Muscle of arm (tissue), 1 donor: ENCODE measurements at regions not wholly inside any gene's neighbourhood (a gene's known extent, or its start where the extent isn't known, plus 50 kb on each side); places are given as distances from the start of the nearest gene placed in this dataset.

ENCODE experiments used
- DNase-seq: peaks from one replicate; pipeline ENCODE4 v3.0.0-alpha.2; 2013

GRCh38 chr4:14772388-14772787 is 229.9 kb upstream of the CPEB2 start:
- DNase-seq, result no peak

- DNase-seq, result no peak
Observed at GRCh38 chr4:14783011-14783877, 219.0 kb upstream of the CPEB2 start.

- DNase-seq, result no peak
Observed at GRCh38 chr4:14787221-14787620, 215.1 kb upstream of the CPEB2 start.

GRCh38 chr4:14787894-14788293 is 214.4 kb upstream of the CPEB2 start:
- no peak for DNase-seq

GRCh38 chr4:14790494-14790893 is 211.8 kb upstream of the CPEB2 start:
- DNase-seq, result no peak

- DNase-seq, result no peak
Observed at GRCh38 chr4:14792702-14793227, 209.5 kb upstream of the CPEB2 start.

- no peak for DNase-seq
Observed at GRCh38 chr4:14800977-14801376, 201.3 kb upstream of the CPEB2 start.

GRCh38 chr4:14802596-14802995 is 199.7 kb upstream of the CPEB2 start:
- no peak for DNase-seq

GRCh38 chr4:14807856-14808255 is 194.4 kb upstream of the CPEB2 start:
- DNase-seq, result no peak

GRCh38 chr4:14809203-14809602 is 193.1 kb upstream of the CPEB2 start:
- no peak for DNase-seq

GRCh38 chr4:14810121-14810520 is 192.2 kb upstream of the CPEB2 start:
- DNase-seq, result no peak

GRCh38 chr4:14810568-14810967 is 191.7 kb upstream of the CPEB2 start:
- no peak for DNase-seq

GRCh38 chr4:14812101-14812500 is 190.2 kb upstream of the CPEB2 start:
- DNase-seq, result no peak

- DNase-seq, result no peak
Observed at GRCh38 chr4:14816623-14817261, 185.5 kb upstream of the CPEB2 start.

- DNase-seq, result no peak
Observed at GRCh38 chr4:14824189-14824588, 178.1 kb upstream of the CPEB2 start.

- DNase-seq, result no peak
Observed at GRCh38 chr4:14827111-14827510, 175.2 kb upstream of the CPEB2 start.

- no peak for DNase-seq
Observed at GRCh38 chr4:14829795-14830194, 172.5 kb upstream of the CPEB2 start.

GRCh38 chr4:14831416-14831815 is 170.9 kb upstream of the CPEB2 start:
- DNase-seq, result no peak

GRCh38 chr4:14833053-14833452 is 169.2 kb upstream of the CPEB2 start:
- DNase-seq, result no peak

GRCh38 chr4:14834382-14834781 is 167.9 kb upstream of the CPEB2 start:
- no peak for DNase-seq

GRCh38 chr4:14835288-14835687 is 167.0 kb upstream of the CPEB2 start:
- DNase-seq, result no peak

GRCh38 chr4:14835708-14836425 is 166.4 kb upstream of the CPEB2 start:
- no peak for DNase-seq

GRCh38 chr4:14837860-14838259 is 164.4 kb upstream of the CPEB2 start:
- DNase-seq, result no peak
